Lower leg skin (tissue), 4 donors: ENCODE measurements at regions not wholly inside any gene's neighbourhood (a gene's known extent, or its start where the extent isn't known, plus 50 kb on each side); places are given as distances from the start of the nearest gene placed in this dataset.

ENCODE experiments used
- DNase-seq, 2 donors: peaks; one replicate each; pipeline ENCODE4 v3.0.0-alpha.2; 2019; ENCODE audit warnings: low spot score in 2 of 2
- H3K4me3 ChIP-seq: fragments of 200-600 bp; sonication (generic); 2 replicates; pipeline ENCODE4 v1.5.1; 2017; ENCODE audit warnings: mild to moderate bottlenecking, low read depth; ENCODE audit not compliant: poor library complexity, severe bottlenecking
- CTCF ChIP-seq, 3 donors: fragments of 450-650 bp; IDR thresholded peaks; one replicate each; pipeline ENCODE4 v1.5.1; 2016; ENCODE audit warnings: antibody characterized with exemption in 3 of 3, mild to moderate bottlenecking in 3 of 3, moderate library complexity in 2 of 3
- POLR2A ChIP-seq, 2 donors: fragments of 450-650 bp; IDR thresholded peaks; one replicate each; pipeline ENCODE4 v1.6.1; 2016 to 2017; ENCODE audit warnings: antibody characterized with exemption in 2 of 2, mild to moderate bottlenecking in 1 of 2, moderate library complexity in 1 of 2
- WGBS, 2 donors: methylation state at CpG; one replicate each; pipeline ENCODE4 v1.1.5; 2018; 5-methylcytosine and 5-hydroxymethylcytosine counted together
- intact Hi-C: fragments of 100-400 bp; cut with DNase I; formaldehyde crosslinking; loops from one replicate; pipeline ENCODE4 v1.15.0; 2023; ENCODE audit warnings: low total_unique reads

GRCh38 chr5:67644221-67644920, 447.8 kb upstream of the CD180 start:
- no peak for DNase-seq
- H3K4me3 ChIP-seq: no peak overlapping the region
- TF ChIP-seq POLR2A (IDR thresholded peaks at IDR 0.05): no peak
- TF ChIP-seq CTCF (IDR thresholded peaks at IDR 0.05): no peak
- intact Hi-C loops: no loop called here
- 83 to 87% methylated on average over 3 of the region's 3 CpGs for WGBS, 2 donors

- intact Hi-C loops: no loop called here
- TF ChIP-seq POLR2A (IDR thresholded peaks at IDR 0.05) (no peak), CTCF (IDR thresholded peaks at IDR 0.05) (no peak)
- no peak overlapping the region for H3K4me3 ChIP-seq
- no peak for DNase-seq
- WGBS, 2 donors: 38 to 49% methylated on average over 2 of the region's 2 CpGs
Observed at GRCh38 chr5:67643536-67643935, 446.9 kb upstream of the CD180 start.

- TF ChIP-seq POLR2A (IDR thresholded peaks at IDR 0.05) (no peak), CTCF (IDR thresholded peaks at IDR 0.05) (no peak)
- intact Hi-C loops: no loop called here
- H3K4me3 ChIP-seq: no peak overlapping the region
- 27 to 35% methylated on average over 2 of the region's 2 CpGs for whole genome bisulfite sequencing, 2 donors
- DNase-seq: no peak
Observed at GRCh38 chr5:67639976-67640375, 443.4 kb upstream of the CD180 start.

DNA sequence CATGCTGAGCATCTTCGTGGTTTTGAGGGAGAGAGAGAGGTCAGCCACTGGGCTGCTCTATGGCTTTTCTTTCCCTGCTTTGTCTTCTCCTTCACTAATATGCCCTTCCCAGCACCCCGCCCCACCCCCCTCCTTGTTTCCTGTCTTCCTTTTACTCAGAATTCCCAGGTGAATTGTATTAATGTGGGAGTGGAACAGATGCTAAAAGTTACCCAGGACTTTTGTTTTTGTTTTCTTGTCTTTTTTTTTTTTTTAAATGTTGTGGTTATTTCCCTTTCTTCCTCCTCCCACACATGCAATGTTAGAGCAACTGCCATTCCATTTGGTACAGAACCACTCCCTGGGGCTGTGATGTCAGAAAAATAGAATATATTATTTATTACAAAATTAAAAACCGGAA, 442.7 kb upstream of the CD180 start:
- intact Hi-C loops: no loop called here
- no peak for DNase-seq
- 45 to 46% methylated on average over 3 of the region's 3 CpGs for WGBS, 2 donors
- TF ChIP-seq POLR2A (IDR thresholded peaks at IDR 0.05): no peak
- no peak for TF ChIP-seq CTCF (IDR thresholded peaks at IDR 0.05)
- H3K4me3 ChIP-seq: no peak overlapping the region

GRCh38 chr5:67636850-67637524, 440.4 kb upstream of the CD180 start:
- no peak for DNase-seq
- no peak overlapping the region for H3K4me3 ChIP-seq
- intact Hi-C loops: no loop called here
- WGBS, 2 donors: 72 to 81% methylated on average over 3 of the region's 3 CpGs
- TF ChIP-seq CTCF (IDR thresholded peaks at IDR 0.05) (no peak), POLR2A (IDR thresholded peaks at IDR 0.05) (no peak)
